NT2/D1 (cell line): ENCODE measurements at regions not wholly inside any gene's neighbourhood (a gene's known extent, or its start where the extent isn't known, plus 50 kb on each side); places are given as distances from the start of the nearest gene placed in this dataset.

ENCODE experiments used
- SUZ12 ChIP-seq: IDR thresholded peaks from 2 replicates; pipeline ENCODE4 v1.6.1; 2011; ENCODE audit not compliant: insufficient read length, insufficient read depth; ENCODE audit errors: extremely low read depth
- YY1 ChIP-seq: IDR thresholded peaks from 2 replicates; pipeline ENCODE4 v1.6.1; 2011; ENCODE audit not compliant: insufficient read length, insufficient read depth
- ZNF274 ChIP-seq: IDR thresholded peaks from 2 replicates; pipeline ENCODE4 v1.6.1; 2011; ENCODE audit warnings: mild to moderate bottlenecking, low read depth, low read length

- no peak for TF ChIP-seq YY1
- TF ChIP-seq ZNF274 = no peak
- no peak for TF ChIP-seq SUZ12
Measured at GRCh38 chr16:73190688-73191659, 143.0 kb upstream of the ZFHX3 start.
